Keratinocyte (primary cell): ENCODE measurements at regions not wholly inside any gene's neighbourhood (a gene's known extent, or its start where the extent isn't known, plus 50 kb on each side); places are given as distances from the start of the nearest gene placed in this dataset.

Source experiments
- DNase-seq: peaks from one replicate; pipeline ENCODE4 v3.0.0-alpha.2; 2011; ENCODE audit warnings: low read depth, missing footprints, low spot score
- FAIRE-seq: peaks from 2 replicates; lab custom pipeline; 2011; peaks lifted over from hg19 to GRCh38; lab: Jason Lieb, UNC
- H2AFZ ChIP-seq: 2 replicates; pipeline ENCODE4 v1.6.0; 2012; ENCODE audit warnings: low read length, control low read depth, inconsistent platforms; ENCODE audit not compliant: control insufficient read depth
- H3K27ac ChIP-seq: 2 replicates; pipeline ENCODE4 v1.5.1; 2011; ENCODE audit warnings: low read length; ENCODE audit not compliant: control insufficient read depth, insufficient read depth
- H3K27me3 ChIP-seq: 3 replicates; pipeline ENCODE4 v1.6.0; 2011; ENCODE audit warnings: low read length; ENCODE audit not compliant: control insufficient read depth, insufficient read depth; ENCODE audit errors: extremely low read depth
- H3K36me3 ChIP-seq, 2 experiments: 2 replicates in 1 of 2; 3 replicates in 1 of 2; pipeline ENCODE4 v1.5.1; 2011; ENCODE audit warnings: low read length in 2 of 2, mild to moderate bottlenecking in 1 of 2; ENCODE audit not compliant: control insufficient read depth in 2 of 2, insufficient read depth in 2 of 2; ENCODE audit errors: extremely low read depth in 1 of 2
- H3K4me1 ChIP-seq: 3 replicates; pipeline ENCODE4 v1.5.1; 2011; ENCODE audit warnings: low read length; ENCODE audit not compliant: control insufficient read depth, insufficient read depth; ENCODE audit errors: extremely low read depth
- H3K4me2 ChIP-seq: 3 replicates; pipeline ENCODE4 v1.6.0; 2011; ENCODE audit warnings: low read depth, low read length; ENCODE audit not compliant: control insufficient read depth, insufficient read depth; ENCODE audit errors: extremely low read depth
- H3K4me3 ChIP-seq, 3 experiments: fragments of 200-600 bp in 1 of 3; sonication (generic) in 1 of 3; 2 replicates in 2 of 3; 3 replicates in 1 of 3; pipeline ENCODE4 v1.5.1; 2011 to 2016; ENCODE audit warnings: low read length in 3 of 3, mild to moderate bottlenecking in 3 of 3, control low read depth in 2 of 3, inconsistent platforms in 1 of 3, low read depth in 1 of 3, mixed read lengths in 1 of 3, mixed run types in 1 of 3, moderate library complexity in 1 of 3; ENCODE audit not compliant: control insufficient read depth in 2 of 3, insufficient read depth in 2 of 3; ENCODE audit errors: extremely low read depth in 1 of 3
- H3K79me2 ChIP-seq: 2 replicates; pipeline ENCODE4 v1.6.0; 2012; ENCODE audit warnings: low read length; ENCODE audit not compliant: control insufficient read depth, insufficient read depth
- H3K9ac ChIP-seq: 3 replicates; pipeline ENCODE4 v1.6.0; 2011; ENCODE audit warnings: low read length; ENCODE audit not compliant: control insufficient read depth, insufficient read depth; ENCODE audit errors: extremely low read depth
- H3K9me1 ChIP-seq: 3 replicates; pipeline ENCODE4 v1.6.0; 2011; ENCODE audit warnings: low read length; ENCODE audit not compliant: control insufficient read depth, insufficient read depth; ENCODE audit errors: extremely low read depth
- H3K9me3 ChIP-seq: 2 replicates; pipeline ENCODE4 v1.5.1; 2012; ENCODE audit warnings: low read depth, low read length; ENCODE audit not compliant: control insufficient read depth
- H4K20me1 ChIP-seq: 3 replicates; pipeline ENCODE4 v1.6.0; 2011; ENCODE audit warnings: low read length; ENCODE audit not compliant: control insufficient read depth, insufficient read depth; ENCODE audit errors: extremely low read depth
- CTCF ChIP-seq, 3 experiments: IDR thresholded peaks in 1 of 3; conservative IDR thresholded peaks in 1 of 3; optimal IDR thresholded peaks in 1 of 3; 2 replicates in 2 of 3; 3 replicates in 1 of 3; pipeline versions ENCODE3 to v1.5.1; 2011; ENCODE audit warnings: low read length in 3 of 3, mild to moderate bottlenecking in 3 of 3, moderate library complexity in 2 of 3, control low read depth in 1 of 3, inconsistent platforms in 1 of 3; ENCODE audit not compliant: insufficient read depth in 2 of 3; ENCODE audit errors: extremely low read depth in 1 of 3
- EZH2 ChIP-seq: IDR thresholded peaks from one replicate; pipeline ENCODE4 v1.6.1; 2012; ENCODE audit warnings: inconsistent platforms, mild to moderate bottlenecking, low read length, moderate library complexity
- dilution Hi-C: fragments of 300-500 bp; cut with MboI; formaldehyde crosslinking; loops from one replicate; pipeline ENCODE4 v1.7.0; 2020; ENCODE audit warnings: low sequenced_read_pairs; ENCODE audit not compliant: extremely low pct_ligation_motif_present

GRCh38 chr2:76039505-76039904, 328.8 kb upstream of the GCFC2 start:
- H3K4me2 ChIP-seq = no peak overlapping the region
- dilution Hi-C loops = no loop called here
- H3K9ac ChIP-seq = no peak overlapping the region
- H3K79me2 ChIP-seq = no peaks in the 10 kb centered on the region
- H3K4me3 ChIP-seq = no peak overlapping the region
- H3K9me1 ChIP-seq = no peaks in the 10 kb centered on the region
- H3K36me3 ChIP-seq = no peaks in the 10 kb centered on the region
- H3K27ac ChIP-seq = no peak overlapping the region
- H3K9me3 ChIP-seq = no peaks in the 10 kb centered on the region
- H4K20me1 ChIP-seq = no peaks in the 10 kb centered on the region
- no peaks in the 10 kb centered on the region for H3K27me3 ChIP-seq
- no peak overlapping the region for H2AFZ ChIP-seq
- no peak for DNase-seq
- no peak for FAIRE-seq
- TF ChIP-seq CTCF (optimal IDR thresholded peaks at IDR 0.05 in 1 of 3, IDR thresholded peaks at IDR 0.05 in 1 of 3, conservative IDR thresholded peaks at IDR 0.05 in 1 of 3; ENCODE audit: extremely low read depth in 1 of 3, insufficient read depth in 2 of 3, low read length in 3 of 3) (no peak), EZH2 (no peak)
- H3K4me1 ChIP-seq = no peaks in the 10 kb centered on the region

GRCh38 chr2:76027761-76028160, 317.0 kb upstream of the GCFC2 start:
- Histone ChIP-seq H3K27ac (no peak overlapping the region), H3K79me2 (no peaks in the 10 kb centered on the region), H3K27me3 (no peaks in the 10 kb centered on the region), H3K4me2 (no peak overlapping the region), H3K9me1 (no peaks in the 10 kb centered on the region), H3K9me3 (no peaks in the 10 kb centered on the region), H3K4me3 (no peak overlapping the region), H3K4me1 (no peaks in the 10 kb centered on the region), H3K36me3 (no peaks in the 10 kb centered on the region), H2AFZ (no peak overlapping the region), H4K20me1 (no peaks in the 10 kb centered on the region), H3K9ac (no peak overlapping the region)
- dilution Hi-C loops = no loop called here
- no peak for DNase-seq
- no peak for FAIRE-seq
- no peak for TF ChIP-seq EZH2
- TF ChIP-seq CTCF (optimal IDR thresholded peaks at IDR 0.05 in 1 of 3, IDR thresholded peaks at IDR 0.05 in 1 of 3, conservative IDR thresholded peaks at IDR 0.05 in 1 of 3; ENCODE audit: extremely low read depth in 1 of 3, insufficient read depth in 2 of 3, low read length in 3 of 3) = no peak
